ENCODE measurements at regions not wholly inside any gene's neighbourhood (a gene's known extent, or its start where the extent isn't known, plus 50 kb on each side); places are given as distances from the start of the nearest gene placed in this dataset.

GRCh38 chr12:60093428-60093827 lies 497.6 kb downstream of the SLC16A7 start:
- TF ChIP-seq ATF6 (CRISPR knock-in tag; IDR thresholded peaks at IDR 0.05): no peak
- no peak for TF ChIP-seq ZNF121 (CRISPR knock-in tag; IDR thresholded peaks at IDR 0.05)
- no peak for TF ChIP-seq CTCF (IDR thresholded peaks at IDR 0.05)
- TF ChIP-seq CREM (CRISPR knock-in tag; IDR thresholded peaks at IDR 0.05): no peak
- TF ChIP-seq HMGXB4 (CRISPR knock-in tag; IDR thresholded peaks at IDR 0.05): no peak
